Naive thymus-derived CD4-positive, alpha-beta T cell (primary cell): ENCODE measurements at regions not wholly inside any gene's neighbourhood (a gene's known extent, or its start where the extent isn't known, plus 50 kb on each side); places are given as distances from the start of the nearest gene placed in this dataset.
A peak's percentile ranks its signal among the peaks of the same experiment; 100 is the strongest.

Experiments
- ATAC-seq: fragments of 150-1000 bp; cut with Tn5 transposase; 2 replicates; pipeline ENCODE4 v1.10.0; 2021; ENCODE audit warnings: mild to moderate bottlenecking, moderate library complexity
- CTCF ChIA-PET: fragments of 350-600 bp; sonication (Branson Sonifier 250); formaldehyde crosslinking; loops from one replicate; lab custom pipeline; 2021; ENCODE audit warnings: antibody characterized with exemption; lab: Charles Lee
- POLR2A ChIA-PET: fragments of 350-600 bp; sonication (Branson Sonifier 250); formaldehyde crosslinking; loops from one replicate; lab custom pipeline; 2021; ENCODE audit warnings: antibody characterized with exemption, inconsistent platforms; lab: Charles Lee
- DNase-seq, 9 donors: peaks; one replicate each; pipeline versions ENCODE4 v3.0.0 to v3.0.0-alpha.2; 2020 to 2022; ENCODE audit warnings: mixed read lengths in 1 of 9
- H3K27ac ChIP-seq: one replicate; pipeline ENCODE4 v1.7.0; 2013; ENCODE audit warnings: mild to moderate bottlenecking, low read depth, low read length, moderate library complexity
- H3K27me3 ChIP-seq, 2 donors: one replicate each; pipeline ENCODE4 v1.7.0; 2013; ENCODE audit warnings: low read length in 2 of 2, mild to moderate bottlenecking in 2 of 2, moderate library complexity in 2 of 2; ENCODE audit not compliant: control insufficient read depth in 2 of 2, insufficient read depth in 2 of 2
- H3K36me3 ChIP-seq, 3 experiments: 1 replicate in 2 of 3; 2 replicates in 1 of 3; pipeline ENCODE4 v1.7.0; 2013; ENCODE audit warnings: low read length in 3 of 3, mild to moderate bottlenecking in 3 of 3, moderate library complexity in 1 of 3; ENCODE audit not compliant: insufficient read depth in 3 of 3, control insufficient read depth in 2 of 3
- H3K4me1 ChIP-seq, 2 donors: one replicate each; pipeline ENCODE4 v1.7.0; 2013; ENCODE audit warnings: low read length in 2 of 2, mild to moderate bottlenecking in 2 of 2, moderate library complexity in 1 of 2; ENCODE audit not compliant: control insufficient read depth in 2 of 2, insufficient read depth in 2 of 2
- H3K4me3 ChIP-seq: 2 replicates; pipeline ENCODE4 v1.7.0; 2013; ENCODE audit warnings: mild to moderate bottlenecking, low read length
- H3K9me3 ChIP-seq, 3 experiments: 1 replicate in 2 of 3; 2 replicates in 1 of 3; pipeline ENCODE4 v1.7.0; 2013; ENCODE audit warnings: low read length in 3 of 3; ENCODE audit not compliant: control insufficient read depth in 2 of 3
- H3K27ac Mint-ChIP-seq, 9 donors: one replicate each; pipeline ENCODE4 v1.8.0; 2020 to 2022; ENCODE audit warnings: mixed read lengths in 9 of 9, mild to moderate bottlenecking in 8 of 9, moderate library complexity in 5 of 9, inconsistent platforms in 2 of 9
- H3K27me3 Mint-ChIP-seq, 5 donors: one replicate each; pipeline ENCODE4 v1.8.0; 2021 to 2022; ENCODE audit warnings: mixed read lengths in 5 of 5, mild to moderate bottlenecking in 1 of 5
- H3K36me3 Mint-ChIP-seq, 5 donors: one replicate each; pipeline ENCODE4 v1.8.0; 2020 to 2022; ENCODE audit warnings: mixed read lengths in 5 of 5, mild to moderate bottlenecking in 3 of 5, inconsistent platforms in 1 of 5
- H3K4me1 Mint-ChIP-seq, 7 donors: one replicate each; pipeline ENCODE4 v1.8.0; 2020 to 2022; ENCODE audit warnings: mixed read lengths in 7 of 7, mild to moderate bottlenecking in 3 of 7, inconsistent platforms in 1 of 7
- H3K4me3 Mint-ChIP-seq, 10 donors: one replicate each; pipeline ENCODE4 v1.8.0; 2020 to 2022; ENCODE audit warnings: mild to moderate bottlenecking in 10 of 10, mixed read lengths in 10 of 10, moderate library complexity in 6 of 10, inconsistent platforms in 2 of 10
- H3K9me3 Mint-ChIP-seq, 11 donors: one replicate each; pipeline ENCODE4 v1.8.0; 2020 to 2022; ENCODE audit warnings: mixed read lengths in 11 of 11, mild to moderate bottlenecking in 4 of 11, inconsistent platforms in 1 of 11, moderate library complexity in 1 of 11
- intact Hi-C, 2 donors: fragments of 100-400 bp; cut with micrococcal nuclease; formaldehyde crosslinking; loops; one replicate each; pipeline ENCODE4 v1.15.1; 2023

DNA sequence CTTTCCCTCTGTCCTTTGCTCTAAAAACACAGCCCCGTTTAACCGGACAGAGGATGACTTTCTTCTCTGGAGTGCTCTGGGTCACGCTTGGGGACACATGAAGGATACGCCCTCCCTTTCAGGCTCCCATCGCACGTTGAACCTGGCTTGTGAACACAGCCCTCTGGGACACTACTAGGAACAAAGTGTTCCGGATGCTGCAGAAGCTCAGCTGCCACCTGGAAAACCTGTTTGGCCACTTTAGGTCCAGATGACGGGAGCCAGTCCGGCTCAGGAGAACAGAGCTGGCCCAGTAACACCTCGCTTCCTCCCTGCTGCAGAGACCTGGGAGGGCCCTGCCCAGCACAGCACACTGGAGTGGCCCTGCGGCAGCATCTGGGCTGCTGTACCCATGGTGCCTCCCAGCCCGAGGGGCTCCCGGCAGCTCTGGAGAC lies 60.1 kb downstream of the GADD45G start:
- H3K27me3 Mint-ChIP-seq: peaks cover 0 to 17% (median 0%) of the 10 kb centered on the region in 5 donors
- POLR2A ChIA-PET: no interaction called here
- H3K27ac ChIP-seq: no peak overlapping the region
- H3K4me3 Mint-ChIP-seq: no peak overlapping the region
- DNase-seq (no peak), ATAC-seq (no peak)
- no peaks in the 10 kb centered on the region for H3K36me3 ChIP-seq
- H3K4me1 ChIP-seq: no peaks in the 10 kb centered on the region
- H3K27me3 ChIP-seq: no peaks in the 10 kb centered on the region
- H3K4me1 Mint-ChIP-seq: peaks cover 0 to 34% (median 0%) of the 10 kb centered on the region in 7 donors
- H3K4me3 ChIP-seq: no peak overlapping the region
- no peak overlapping the region for H3K27ac Mint-ChIP-seq
- H3K9me3 Mint-ChIP-seq: no peaks in the 10 kb centered on the region
- H3K36me3 Mint-ChIP-seq: peaks cover 0 to 4% (median 0%) of the 10 kb centered on the region in 5 donors
- H3K9me3 ChIP-seq: no peaks in the 10 kb centered on the region
- CTCF ChIA-PET: no interaction called here
- intact Hi-C loops: no loop called here

DNA sequence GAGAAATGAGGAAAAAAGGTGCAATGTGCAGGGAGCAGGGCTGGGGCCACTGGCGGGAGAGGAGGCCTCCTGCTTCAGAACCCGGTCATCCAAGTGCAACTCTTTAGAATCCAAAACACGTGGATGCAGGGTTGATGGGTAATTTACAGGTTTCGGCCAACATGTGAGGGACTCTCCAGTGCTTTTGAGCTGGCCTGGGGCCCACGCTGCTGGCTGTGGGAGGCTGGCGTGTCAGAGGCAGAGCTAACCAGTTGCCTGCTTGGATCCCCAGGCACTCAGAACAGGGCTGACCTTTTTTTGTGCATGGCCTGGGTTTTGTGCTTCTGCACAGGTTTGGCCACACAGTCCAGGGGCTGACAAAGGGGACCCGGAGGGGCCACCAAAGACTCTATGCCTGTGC lies 61.6 kb downstream of the GADD45G start:
- CTCF ChIA-PET: no interaction called here
- no peak overlapping the region for H3K4me3 Mint-ChIP-seq

DNA sequence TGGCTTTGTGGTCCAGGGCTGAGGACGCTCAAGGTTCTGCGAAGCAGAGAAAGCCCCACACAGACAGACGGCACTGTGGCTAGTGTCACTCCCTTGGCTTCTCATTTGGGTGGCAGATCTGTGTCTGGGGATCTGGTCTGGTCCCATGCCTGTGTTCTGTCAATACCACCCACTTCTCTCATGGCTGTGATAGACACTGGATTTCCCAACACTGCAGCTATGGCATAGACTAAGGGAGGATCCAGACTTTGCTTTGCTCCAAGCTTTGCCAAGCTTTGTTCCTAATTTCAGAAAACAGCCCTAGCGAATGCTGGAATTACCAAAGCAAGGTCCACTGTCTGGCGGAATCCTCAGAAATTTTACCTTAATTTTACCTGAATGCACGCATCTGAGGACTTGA lies 62.1 kb downstream of the GADD45G start:
- Mint-ChIP-seq H3K27ac (no peak overlapping the region), H3K36me3 (peaks cover 0 to 12% (median 0%) of the 10 kb centered on the region in 5 donors), H3K9me3 (peaks cover 0 to 6% (median 0%) of the 10 kb centered on the region in 11 donors), H3K4me3 (no peak overlapping the region), H3K4me1 (peaks cover 0 to 28% (median 0%) of the 10 kb centered on the region in 7 donors), H3K27me3 (peaks cover 0 to 17% (median 0%) of the 10 kb centered on the region in 5 donors)
- ChIA-PET CTCF (no interaction called here), POLR2A (no interaction called here)
- H3K4me3 ChIP-seq: no peak overlapping the region
- no peaks in the 10 kb centered on the region for H3K36me3 ChIP-seq
- H3K27ac ChIP-seq: no peak overlapping the region
- no peak for DNase-seq
- H3K27me3 ChIP-seq: no peaks in the 10 kb centered on the region
- no peaks in the 10 kb centered on the region for H3K4me1 ChIP-seq
- no peak for ATAC-seq
- intact Hi-C loops: no loop called here
- H3K9me3 ChIP-seq: no peaks in the 10 kb centered on the region

More for the DNA sequence above, 61.6 kb downstream of the GADD45G start:
- Histone ChIP-seq H3K4me3 (no peak overlapping the region), H3K36me3 (no peaks in the 10 kb centered on the region), H3K9me3 (no peaks in the 10 kb centered on the region), H3K4me1 (no peaks in the 10 kb centered on the region), H3K27me3 (no peaks in the 10 kb centered on the region), H3K27ac (no peak overlapping the region)
- ATAC-seq: no peak
- Mint-ChIP-seq H3K27ac (no peak overlapping the region), H3K4me1 (peaks cover 0 to 28% (median 0%) of the 10 kb centered on the region in 7 donors), H3K9me3 (peaks cover 0 to 3% (median 0%) of the 10 kb centered on the region in 11 donors), H3K36me3 (peaks cover 0 to 8% (median 0%) of the 10 kb centered on the region in 5 donors), H3K27me3 (peaks cover 0 to 17% (median 0%) of the 10 kb centered on the region in 5 donors)
- POLR2A ChIA-PET: no interaction called here
- intact Hi-C loops: no loop called here
- DNase-seq: no peak

- DNase-seq: no peak
- peaks cover 0 to 12% (median 0%) of the 10 kb centered on the region in 5 donors for H3K36me3 Mint-ChIP-seq
- intact Hi-C loops: no loop called here
- ChIA-PET CTCF (no interaction called here), POLR2A (no interaction called here)
- Histone ChIP-seq H3K27me3 (no peaks in the 10 kb centered on the region), H3K4me3 (no peak overlapping the region), H3K9me3 (no peaks in the 10 kb centered on the region), H3K36me3 (no peaks in the 10 kb centered on the region), H3K4me1 (no peaks in the 10 kb centered on the region), H3K27ac (no peak overlapping the region)
- H3K4me1 Mint-ChIP-seq: peaks cover 0 to 30% (median 0%) of the 10 kb centered on the region in 7 donors
- peaks cover 0 to 13% (median 0%) of the 10 kb centered on the region in 5 donors for H3K27me3 Mint-ChIP-seq
- H3K27ac Mint-ChIP-seq: no peak overlapping the region
- H3K4me3 Mint-ChIP-seq: no peak overlapping the region
- no peak for ATAC-seq
- H3K9me3 Mint-ChIP-seq: peaks cover 0 to 6% (median 0%) of the 10 kb centered on the region in 11 donors
Measured at GRCh38 chr9:89667726-89668125, 62.9 kb downstream of the GADD45G start.

DNA sequence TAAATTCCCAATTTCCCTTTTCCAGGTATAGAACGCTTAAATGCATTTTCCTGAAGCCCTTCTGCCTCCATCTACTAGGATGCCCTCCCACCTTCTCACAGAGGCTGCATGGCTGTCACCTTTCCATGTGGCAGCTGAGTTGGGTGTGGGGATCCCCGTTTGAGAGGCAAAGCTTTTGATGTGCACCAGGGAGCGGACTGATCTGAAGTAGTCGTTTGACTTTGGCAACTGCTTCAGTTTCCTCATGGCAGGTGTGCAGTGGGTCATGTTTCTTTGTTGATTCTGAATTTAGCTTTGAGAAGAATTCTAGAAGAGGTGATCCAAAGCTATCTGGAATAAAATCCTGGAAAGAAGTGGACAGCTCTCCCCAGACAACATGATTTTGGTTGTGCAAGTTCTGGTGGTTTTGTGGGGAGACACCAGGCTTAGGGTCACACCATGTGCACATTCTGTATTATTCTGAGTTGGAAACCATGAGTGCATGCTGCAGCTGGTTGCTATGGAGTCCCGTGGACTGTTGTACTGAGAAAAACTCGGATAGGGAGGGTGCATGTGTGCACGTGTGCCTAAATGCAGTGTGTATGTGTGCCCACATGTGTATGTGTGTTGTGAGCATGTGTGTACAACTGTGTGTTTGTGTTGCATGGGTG lies 63.5 kb downstream of the GADD45G start:
- H3K9me3 ChIP-seq: no peaks in the 10 kb centered on the region
- no peaks in the 10 kb centered on the region for H3K36me3 ChIP-seq
- ATAC-seq (no peak), DNase-seq (peak in 2 of 9 donors; percentile 5 to 30)
- no peak overlapping the region for H3K4me3 ChIP-seq
- CTCF ChIA-PET: no interaction called here
- H3K4me1 ChIP-seq: no peaks in the 10 kb centered on the region
- POLR2A ChIA-PET: no interaction called here
- intact Hi-C loops: no loop called here
- Mint-ChIP-seq H3K9me3 (peaks cover 0 to 6% (median 0%) of the 10 kb centered on the region in 11 donors), H3K4me3 (no peak overlapping the region), H3K36me3 (peaks cover 0 to 12% (median 0%) of the 10 kb centered on the region in 5 donors), H3K27me3 (peaks cover 0 to 13% (median 0%) of the 10 kb centered on the region in 5 donors), H3K4me1 (peaks cover 0 to 30% (median 0%) of the 10 kb centered on the region in 7 donors), H3K27ac (peak overlapping the region in 1 of 9 donors; percentile 44)
- H3K27me3 ChIP-seq: no peaks in the 10 kb centered on the region
- no peak overlapping the region for H3K27ac ChIP-seq

DNA sequence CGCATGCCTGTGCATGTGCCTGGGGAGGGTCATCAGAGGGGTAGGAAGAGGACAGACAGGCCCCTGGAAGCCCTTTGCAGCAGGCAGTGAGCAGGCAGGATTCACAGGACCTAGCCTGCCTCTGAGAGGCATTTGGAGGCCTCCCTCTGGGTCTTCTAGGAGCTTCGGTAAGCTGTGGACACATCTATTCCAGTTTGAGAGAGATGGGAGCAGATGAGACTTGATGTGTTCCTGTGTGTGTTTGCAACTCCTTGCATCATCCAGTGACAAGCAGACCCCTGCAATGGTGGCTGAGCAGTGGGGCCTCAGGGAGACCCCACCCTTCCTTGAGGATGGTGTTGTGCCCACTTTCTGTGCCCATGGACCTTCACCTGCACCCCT lies 64.0 kb downstream of the GADD45G start:
- H3K27ac Mint-ChIP-seq: peak overlapping the region in 1 of 9 donors; percentile 44
- CTCF ChIA-PET: no interaction called here
- no peak for ATAC-seq
- Histone ChIP-seq H3K9me3 (no peaks in the 10 kb centered on the region), H3K4me1 (no peaks in the 10 kb centered on the region), H3K27ac (no peak overlapping the region), H3K36me3 (no peaks in the 10 kb centered on the region), H3K4me3 (no peak overlapping the region), H3K27me3 (no peaks in the 10 kb centered on the region)
- no peak for DNase-seq
- peaks cover 0 to 11% (median 0%) of the 10 kb centered on the region in 5 donors for H3K27me3 Mint-ChIP-seq
- POLR2A ChIA-PET: no interaction called here
- intact Hi-C loops: no loop called here
- peaks cover 0 to 6% (median 0%) of the 10 kb centered on the region in 11 donors for H3K9me3 Mint-ChIP-seq
- peaks cover 0 to 12% (median 0%) of the 10 kb centered on the region in 5 donors for H3K36me3 Mint-ChIP-seq
- H3K4me1 Mint-ChIP-seq: peaks cover 0 to 25% (median 0%) of the 10 kb centered on the region in 7 donors
- H3K4me3 Mint-ChIP-seq: no peak overlapping the region

DNA sequence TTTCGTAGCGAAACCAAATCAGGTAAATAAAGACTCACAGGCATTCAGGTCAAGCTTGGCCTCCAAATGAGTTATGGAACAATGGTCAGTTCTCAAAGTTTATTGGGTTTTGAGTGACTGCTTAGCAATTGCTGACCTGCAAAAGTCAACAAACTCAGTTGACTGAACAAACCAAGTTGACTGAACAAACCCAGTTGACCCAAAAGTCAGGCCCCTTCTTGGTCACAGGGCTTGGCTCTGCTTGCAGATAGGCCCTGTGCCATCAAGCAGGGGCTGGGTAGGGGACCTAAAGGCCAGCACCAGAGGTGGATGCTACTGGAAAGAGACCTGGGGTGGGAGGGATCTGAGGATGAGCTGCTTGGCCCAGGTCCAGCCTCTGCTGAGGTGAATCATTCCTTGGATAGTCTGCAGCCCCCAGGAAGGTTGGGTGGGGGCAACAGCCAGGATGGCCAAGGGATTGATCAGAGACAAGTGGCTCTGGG lies 64.6 kb downstream of the GADD45G start:
- no peaks in the 10 kb centered on the region for H3K36me3 ChIP-seq
- ATAC-seq (no peak), DNase-seq (no peak)
- Mint-ChIP-seq H3K4me1 (peaks cover 0 to 23% (median 0%) of the 10 kb centered on the region in 7 donors), H3K27ac (no peak overlapping the region), H3K9me3 (peaks cover 0 to 6% (median 0%) of the 10 kb centered on the region in 11 donors), H3K4me3 (no peak overlapping the region), H3K36me3 (peaks cover 0 to 13% (median 0%) of the 10 kb centered on the region in 5 donors), H3K27me3 (peaks cover 0 to 9% (median 0%) of the 10 kb centered on the region in 5 donors)
- ChIA-PET POLR2A (no interaction called here), CTCF (no interaction called here)
- H3K9me3 ChIP-seq: no peaks in the 10 kb centered on the region
- no peak overlapping the region for H3K27ac ChIP-seq
- H3K4me1 ChIP-seq: no peaks in the 10 kb centered on the region
- no peaks in the 10 kb centered on the region for H3K27me3 ChIP-seq
- H3K4me3 ChIP-seq: no peak overlapping the region
- intact Hi-C loops: no loop called here
